ENCODE measurements at regions not wholly inside any gene's neighbourhood (a gene's known extent, or its start where the extent isn't known, plus 50 kb on each side); places are given as distances from the start of the nearest gene placed in this dataset.

GRCh38 chr15:38699633-38700230 is 135.1 kb upstream of the RASGRP1 start:
- DNase-seq (ENCODE audit: extremely low read depth, low read depth) = no peak
- peak; percentile 97 for TF ChIP-seq CTCF (IDR thresholded peaks at IDR 0.05; ENCODE audit: low read depth, low read length, missing control alignments)

GRCh38 chr15:38701149-38701548 is 136.5 kb upstream of the RASGRP1 start:
- no peak for DNase-seq (ENCODE audit: extremely low read depth, low read depth)
- H3K4me3 ChIP-seq (replicated peaks; ENCODE audit: low read depth, low read length) = no peak overlapping the region
- TF ChIP-seq CTCF (IDR thresholded peaks at IDR 0.05; ENCODE audit: low read depth, low read length, missing control alignments) = no peak

More at GRCh38 chr15:38699633-38700230, 135.1 kb upstream of the RASGRP1 start:
- H3K4me3 ChIP-seq (replicated peaks; ENCODE audit: low read depth, low read length) = no peak overlapping the region

GRCh38 chr15:38702178-38702912 is 137.7 kb upstream of the RASGRP1 start:
- TF ChIP-seq CTCF (IDR thresholded peaks at IDR 0.05; ENCODE audit: low read depth, low read length, missing control alignments) = no peak
- DNase-seq (ENCODE audit: extremely low read depth, low read depth) = no peak
- H3K4me3 ChIP-seq (replicated peaks; ENCODE audit: low read depth, low read length) = no peak overlapping the region

GRCh38 chr15:38705436-38706219 is 141.0 kb upstream of the RASGRP1 start:
- no peak for TF ChIP-seq CTCF (IDR thresholded peaks at IDR 0.05; ENCODE audit: low read depth, low read length, missing control alignments)
- H3K4me3 ChIP-seq (replicated peaks; ENCODE audit: low read depth, low read length) = no peak overlapping the region
- DNase-seq (ENCODE audit: extremely low read depth, low read depth) = no peak

GRCh38 chr15:38706956-38707355 is 142.3 kb upstream of the RASGRP1 start:
- DNase-seq (ENCODE audit: extremely low read depth, low read depth) = no peak
- H3K4me3 ChIP-seq (replicated peaks; ENCODE audit: low read depth, low read length) = no peak overlapping the region
- TF ChIP-seq CTCF (IDR thresholded peaks at IDR 0.05; ENCODE audit: low read depth, low read length, missing control alignments) = no peak

GRCh38 chr15:38707802-38708671 is 143.4 kb upstream of the RASGRP1 start:
- peak; percentile 74 for TF ChIP-seq CTCF (IDR thresholded peaks at IDR 0.05; ENCODE audit: low read depth, low read length, missing control alignments)
- no peak for DNase-seq (ENCODE audit: extremely low read depth, low read depth)
- H3K4me3 ChIP-seq (replicated peaks; ENCODE audit: low read depth, low read length) = no peak overlapping the region

All from HFF-Myc (cell line).